Peyer's patch (tissue), 4 donors: ENCODE measurements at regions not wholly inside any gene's neighbourhood (a gene's known extent, or its start where the extent isn't known, plus 50 kb on each side); places are given as distances from the start of the nearest gene placed in this dataset.

ENCODE experiments used
- POLR2A ChIP-seq, 2 donors: fragments of 450-650 bp; IDR thresholded peaks; one replicate each; pipeline ENCODE4 v1.5.1; 2017; ENCODE audit warnings: antibody characterized with exemption in 2 of 2, mild to moderate bottlenecking in 2 of 2, moderate library complexity in 2 of 2
- TF ChIP-seq, protein P1 (sequence below), 6 experiments: fragments of 450-650 bp in 4 of 6; fragments of 200-600 bp in 2 of 6; sonication (generic) in 1 of 6; IDR thresholded peaks; one replicate each; pipeline ENCODE4 v1.5.1; 2017 to 2019; ENCODE audit warnings: antibody characterized with exemption in 6 of 6, mild to moderate bottlenecking in 3 of 6, moderate library complexity in 1 of 6

DNA sequence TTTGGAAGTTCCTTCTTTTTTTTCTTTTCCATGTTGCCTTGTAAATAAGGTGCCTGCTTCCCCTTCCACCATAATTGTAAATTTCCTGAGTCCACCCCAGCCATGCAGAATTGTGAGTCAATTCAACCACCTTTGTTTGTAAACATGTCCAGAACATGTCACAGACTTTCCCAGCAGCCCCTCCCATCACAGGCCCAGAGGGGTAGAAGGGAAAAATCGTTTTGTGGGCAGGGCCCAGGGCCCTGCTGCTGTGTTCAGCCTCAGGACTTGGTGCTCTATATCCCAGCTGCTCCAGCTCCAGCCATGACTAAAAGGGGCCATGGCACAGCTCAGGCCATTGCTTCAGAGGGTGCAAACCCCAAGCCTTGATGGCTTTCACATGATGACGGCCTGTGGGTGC lies 384.6 kb upstream of the NCAM2 start:
- TF ChIP-seq, protein P1, sequence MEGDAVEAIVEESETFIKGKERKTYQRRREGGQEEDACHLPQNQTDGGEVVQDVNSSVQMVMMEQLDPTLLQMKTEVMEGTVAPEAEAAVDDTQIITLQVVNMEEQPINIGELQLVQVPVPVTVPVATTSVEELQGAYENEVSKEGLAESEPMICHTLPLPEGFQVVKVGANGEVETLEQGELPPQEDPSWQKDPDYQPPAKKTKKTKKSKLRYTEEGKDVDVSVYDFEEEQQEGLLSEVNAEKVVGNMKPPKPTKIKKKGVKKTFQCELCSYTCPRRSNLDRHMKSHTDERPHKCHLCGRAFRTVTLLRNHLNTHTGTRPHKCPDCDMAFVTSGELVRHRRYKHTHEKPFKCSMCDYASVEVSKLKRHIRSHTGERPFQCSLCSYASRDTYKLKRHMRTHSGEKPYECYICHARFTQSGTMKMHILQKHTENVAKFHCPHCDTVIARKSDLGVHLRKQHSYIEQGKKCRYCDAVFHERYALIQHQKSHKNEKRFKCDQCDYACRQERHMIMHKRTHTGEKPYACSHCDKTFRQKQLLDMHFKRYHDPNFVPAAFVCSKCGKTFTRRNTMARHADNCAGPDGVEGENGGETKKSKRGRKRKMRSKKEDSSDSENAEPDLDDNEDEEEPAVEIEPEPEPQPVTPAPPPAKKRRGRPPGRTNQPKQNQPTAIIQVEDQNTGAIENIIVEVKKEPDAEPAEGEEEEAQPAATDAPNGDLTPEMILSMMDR (IDR thresholded peaks at IDR 0.05): no peak
- TF ChIP-seq POLR2A (IDR thresholded peaks at IDR 0.05): no peak
